ENCODE measurements at regions not wholly inside any gene's neighbourhood (a gene's known extent, or its start where the extent isn't known, plus 50 kb on each side); places are given as distances from the start of the nearest gene placed in this dataset.

- ATAC-seq (ENCODE audit: low read depth) (no peak), DNase-seq (no peak)
- H2BK5ac ChIP-seq (ENCODE audit: low read depth, low read length, poor library complexity, severe bottlenecking): no peak overlapping the region
- H3K23ac ChIP-seq (ENCODE audit: low read depth, low read length): no peak overlapping the region
- H2BK120ac ChIP-seq (ENCODE audit: low read depth, low read length): no peak overlapping the region
- H2AK5ac ChIP-seq (ENCODE audit: low read depth, low read length): no peak overlapping the region
- no peak overlapping the region for H3K56ac ChIP-seq (ENCODE audit: extremely low read depth, insufficient read depth, low read length)
- in situ Hi-C loops (cut with MboI; ENCODE audit: low sequenced_read_pairs): no loop called here
- no peak overlapping the region for H4K91ac ChIP-seq (ENCODE audit: insufficient read depth, low read depth, low read length)
- H2BK15ac ChIP-seq (ENCODE audit: low read depth, low read length): no peak overlapping the region
- TF ChIP-seq NFE2L2 (IDR thresholded peaks at IDR 0.05; ENCODE audit: low read depth, low read length) (no peak), RFX5 (IDR thresholded peaks at IDR 0.05; ENCODE audit: low read depth, low read length) (no peak), BHLHE40 (IDR thresholded peaks at IDR 0.05; ENCODE audit: low read depth, low read length) (no peak), RCOR1 (IDR thresholded peaks at IDR 0.05; ENCODE audit: insufficient replicate concordance, low read length) (no peak), CHD1 (IDR thresholded peaks at IDR 0.05; ENCODE audit: low read depth, low read length) (no peak), CTCF (conservative IDR thresholded peaks at IDR 0.05; ENCODE audit: low read depth, low read length) (no peak), RAD21 (IDR thresholded peaks at IDR 0.05; ENCODE audit: low read length) (no peak), POLR2A (IDR thresholded peaks at IDR 0.05; ENCODE audit: low read depth, low read length) (no peak), USF2 (IDR thresholded peaks at IDR 0.05; ENCODE audit: low read depth, low read length) (no peak), MXI1 (IDR thresholded peaks at IDR 0.05; ENCODE audit: borderline replicate concordance, low read depth, low read length) (no peak), FOS (IDR thresholded peaks at IDR 0.05; ENCODE audit: low read depth, low read length) (no peak), ELK1 (IDR thresholded peaks at IDR 0.05; ENCODE audit: borderline replicate concordance, low read depth, low read length) (no peak), SMC3 (IDR thresholded peaks at IDR 0.05; ENCODE audit: low read depth, low read length) (no peak)
- no peak overlapping the region for H3K9ac ChIP-seq (ENCODE audit: low read depth, low read length)
- no peaks in the 10 kb centered on the region for H3K79me1 ChIP-seq (ENCODE audit: low read depth in 1 of 2, low read length in 2 of 2)
- dilution Hi-C loops (cut with HindIII; ENCODE audit: low sequenced_read_pairs, unreplicated experiment): no loop called here
- H3K14ac ChIP-seq (replicated peaks; ENCODE audit: low read depth, low read length): no peak overlapping the region
- intact Hi-C loops (cut with micrococcal nuclease): no loop called here
- no peaks in the 10 kb centered on the region; the same call in 1 of the 2 replicates for H3K9me3 ChIP-seq (ENCODE audit: control insufficient read depth, insufficient read depth, low read length)
- H3K27ac ChIP-seq (ENCODE audit: insufficient read depth, low read length): no peak overlapping the region
- no peak overlapping the region for H2AK9ac ChIP-seq (replicated peaks; ENCODE audit: low read depth, low read length, poor library complexity)
- ChIA-PET CTCF (interaction anchor here (1.1 kb wide), 1 partner anchor 8 kb away, joined by 3 read pairs; no protein-coding TSS in a partner anchor), POLR2A (ENCODE audit: unreplicated experiment) (no interaction called here)
- H4K5ac ChIP-seq (ENCODE audit: low read depth, low read length): no peak overlapping the region
- H3K4ac ChIP-seq (ENCODE audit: low read depth, low read length): no peak overlapping the region
- no peak overlapping the region for H3K18ac ChIP-seq (ENCODE audit: low read depth, low read length)
- no TSS peak for BruUV-seq (replicated peaks)
- H3K27me3 ChIP-seq (ENCODE audit: control insufficient read depth, insufficient read depth, low read length): no peaks in the 10 kb centered on the region
- no peaks in the 10 kb centered on the region for H3K9me1 ChIP-seq (ENCODE audit: insufficient read depth, low read length)
- H3K36me3 ChIP-seq (ENCODE audit: control insufficient read depth, insufficient read depth, low read length): no peaks in the 10 kb centered on the region
- H4K8ac ChIP-seq (ENCODE audit: low read depth in 2 of 2, low read length in 2 of 2): no peak overlapping the region
- no peaks in the 10 kb centered on the region for H4K20me1 ChIP-seq (ENCODE audit: insufficient read depth, low read length)
- no peaks in the 10 kb centered on the region for H3K4me1 ChIP-seq (ENCODE audit: control insufficient read depth, insufficient read depth, low read length)
- H2BK20ac ChIP-seq (ENCODE audit: low read depth, low read length): no peak overlapping the region
- no peak overlapping the region for H2AFZ ChIP-seq (replicated peaks; ENCODE audit: low read length, poor library complexity)
- H3K4me2 ChIP-seq (ENCODE audit: low read depth, low read length): no peak overlapping the region
- no peak overlapping the region for H3K4me3 ChIP-seq (ENCODE audit: insufficient read depth, low read depth, low read length)
- no CpG with 5 or more reads among the region's 2 CpGs for WGBS, 2 experiments (ENCODE audit: extremely low coverage in 2 of 2, insufficient read length in 1 of 2)
Observed at GRCh38 chr13:104510422-104510821, 1444.2 kb upstream of the SLC10A2 start.

Data from IMR-90 (cell line).